GM18508 (cell line): ENCODE measurements at regions not wholly inside any gene's neighbourhood (a gene's known extent, or its start where the extent isn't known, plus 50 kb on each side); places are given as distances from the start of the nearest gene placed in this dataset.

Experiments used
- ATAC-seq: cut with Tn5 transposase; IDR thresholded peaks from one replicate; pipeline ENCODE4 v1.9.1; 2021; ENCODE audit warnings: moderate number of reproducible peaks; ENCODE audit not compliant: insufficient read depth, unreplicated experiment

GRCh38 chr6:156396068-156396771 lies 381.0 kb upstream of the ARID1B start:
- peak; percentile 43 for ATAC-seq

- no peak for ATAC-seq
Observed at GRCh38 chr6:156395276-156395675, 381.9 kb upstream of the ARID1B start.

DNA sequence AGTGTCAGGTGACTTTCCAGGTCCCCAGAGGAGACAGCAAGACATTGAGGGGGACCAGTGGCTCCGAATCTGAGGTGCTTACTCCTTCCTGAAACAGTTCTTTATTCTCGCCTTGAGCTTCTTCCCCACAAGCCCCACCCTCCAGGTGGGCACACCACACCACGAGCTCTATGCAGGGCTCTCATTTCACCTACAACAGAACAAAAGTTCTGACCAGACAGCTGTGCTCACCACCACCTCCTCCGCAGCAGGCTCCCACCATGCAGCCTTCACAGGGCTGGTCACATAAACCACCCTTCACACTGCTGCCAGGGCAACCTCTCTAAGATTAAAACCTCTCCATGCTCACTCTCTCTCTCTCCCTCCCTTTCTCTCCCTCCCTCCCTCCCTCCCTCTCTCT lies 384.5 kb upstream of the ARID1B start:
- no peak for ATAC-seq

DNA sequence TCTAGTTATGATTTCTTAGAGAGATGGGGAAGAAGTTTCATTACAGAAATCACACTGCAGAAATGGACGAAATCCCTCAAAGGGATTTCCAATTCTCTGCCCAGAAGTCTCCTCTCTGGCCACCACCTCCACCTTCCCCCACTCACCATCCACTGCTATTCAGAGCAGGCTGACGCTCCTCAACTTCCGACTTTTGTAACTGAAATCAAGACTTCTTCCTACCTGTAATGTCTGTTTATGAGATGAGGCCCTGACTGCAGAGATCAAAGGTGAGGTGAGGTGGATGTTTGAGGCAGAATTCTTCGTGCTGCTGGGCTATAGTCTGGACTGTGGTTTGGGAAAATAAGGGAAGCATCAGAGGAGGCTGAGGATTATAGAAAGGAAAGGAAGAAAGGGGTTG lies 385.2 kb upstream of the ARID1B start:
- no peak for ATAC-seq

- no peak for ATAC-seq
Observed at GRCh38 chr6:156391061-156391672, 386.0 kb upstream of the ARID1B start.

GRCh38 chr6:156390621-156391020 lies 386.6 kb upstream of the ARID1B start:
- ATAC-seq: no peak

DNA sequence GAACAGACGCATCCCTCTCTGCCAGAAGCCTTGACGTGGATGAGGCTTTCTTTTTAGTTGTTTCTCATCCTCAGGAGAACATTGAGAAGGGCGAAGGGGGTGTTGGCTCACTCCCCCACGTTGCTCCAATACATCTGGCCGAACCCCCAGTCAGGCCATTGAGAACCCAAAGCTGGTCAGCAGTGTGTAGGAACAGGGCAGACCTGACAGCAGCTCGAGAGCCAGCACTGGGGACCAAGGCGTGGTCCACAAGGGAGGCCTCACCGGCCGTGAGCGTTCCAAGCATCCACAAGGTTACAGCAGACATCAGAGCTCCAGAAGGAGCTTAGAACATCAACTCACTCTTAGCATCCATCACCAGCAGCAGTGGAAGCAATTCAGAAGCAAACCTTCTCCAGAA lies 387.9 kb upstream of the ARID1B start:
- ATAC-seq: no peak

DNA sequence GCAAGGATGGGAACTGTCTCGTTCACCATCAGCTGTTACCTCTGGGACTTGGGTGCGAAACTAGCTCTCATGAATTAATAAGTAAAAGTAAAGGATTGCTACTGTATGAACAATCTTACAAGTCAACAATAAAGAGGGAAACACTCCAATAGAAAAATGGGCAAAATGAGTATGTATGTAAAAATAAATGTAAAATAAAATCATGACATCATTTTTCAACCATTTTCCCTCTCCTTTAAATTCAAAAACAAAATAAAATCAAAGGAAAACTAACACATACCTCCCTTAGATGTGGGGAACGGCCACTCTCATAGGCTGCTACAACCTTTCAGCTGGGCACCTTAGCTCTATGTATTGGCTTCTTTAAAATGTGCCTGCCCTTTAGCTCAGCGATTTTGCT lies 389.7 kb upstream of the ARID1B start:
- no peak for ATAC-seq

- no peak for ATAC-seq
Observed at GRCh38 chr6:156383059-156383458, 394.1 kb upstream of the ARID1B start.

DNA sequence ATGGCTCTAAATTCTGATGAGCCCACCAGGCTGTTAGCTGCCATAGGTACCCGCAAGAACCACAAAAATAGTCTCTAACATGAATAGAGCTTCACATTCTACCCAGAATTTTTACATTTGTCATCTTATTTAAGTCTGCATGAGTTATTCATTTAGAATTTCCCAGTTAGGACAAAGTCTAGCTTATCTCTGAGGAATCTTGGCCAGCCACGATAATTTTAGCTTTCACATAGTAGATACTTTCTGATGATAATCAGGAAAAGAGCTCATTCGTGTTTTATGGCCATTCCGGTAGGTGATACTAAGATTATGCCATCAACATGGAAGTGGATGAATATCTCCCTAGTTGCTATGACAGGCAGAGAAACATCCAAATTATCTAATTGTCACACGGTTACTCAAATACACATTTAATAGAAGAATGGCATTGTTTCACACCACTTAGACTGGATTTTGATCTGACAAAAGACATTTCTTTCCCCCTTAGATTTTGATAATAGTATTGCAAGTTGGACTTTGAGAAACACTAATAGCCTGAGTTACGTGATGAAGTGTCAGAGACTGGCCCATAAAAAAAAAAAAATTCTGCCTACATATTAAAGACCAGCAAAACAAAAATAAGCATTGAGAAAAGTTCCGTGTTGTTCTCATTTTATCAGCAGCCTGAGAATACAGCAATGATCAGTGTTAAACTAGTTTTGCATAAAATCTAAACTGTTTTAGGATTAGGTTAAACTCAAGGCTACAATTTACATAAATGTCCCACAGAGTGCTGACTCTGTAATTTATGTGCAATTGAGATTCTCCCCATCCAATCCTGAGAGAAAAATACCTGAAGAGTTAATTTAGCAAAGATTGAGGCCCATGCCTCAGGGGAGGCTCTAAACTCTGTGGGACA lies 397.5 kb upstream of the ARID1B start:
- no peak for ATAC-seq

- ATAC-seq: no peak
Observed at GRCh38 chr6:156378853-156379252, 398.3 kb upstream of the ARID1B start.

DNA sequence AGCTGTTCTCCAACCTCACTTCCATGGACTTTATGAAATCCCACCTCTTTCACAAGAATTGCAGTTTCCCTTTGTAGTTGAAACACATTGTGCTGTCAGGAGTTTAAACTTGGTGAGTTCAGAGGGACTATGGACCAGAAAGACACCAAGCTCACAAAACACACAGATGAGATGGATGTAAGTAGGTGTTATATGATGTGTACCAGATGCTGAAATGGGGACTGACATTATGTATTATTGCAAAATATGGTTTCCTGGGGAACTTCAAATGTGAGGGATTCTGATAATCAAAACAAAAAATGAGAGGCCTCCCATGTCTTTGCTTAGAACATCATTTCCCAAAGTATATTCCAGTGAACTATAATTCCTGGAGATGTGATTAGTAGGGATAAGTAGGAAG lies 401.1 kb upstream of the ARID1B start:
- no peak for ATAC-seq

GRCh38 chr6:156359912-156360311 lies 417.3 kb upstream of the ARID1B start:
- no peak for ATAC-seq

- no peak for ATAC-seq
Observed at GRCh38 chr6:156352861-156353260, 424.3 kb upstream of the ARID1B start.

DNA sequence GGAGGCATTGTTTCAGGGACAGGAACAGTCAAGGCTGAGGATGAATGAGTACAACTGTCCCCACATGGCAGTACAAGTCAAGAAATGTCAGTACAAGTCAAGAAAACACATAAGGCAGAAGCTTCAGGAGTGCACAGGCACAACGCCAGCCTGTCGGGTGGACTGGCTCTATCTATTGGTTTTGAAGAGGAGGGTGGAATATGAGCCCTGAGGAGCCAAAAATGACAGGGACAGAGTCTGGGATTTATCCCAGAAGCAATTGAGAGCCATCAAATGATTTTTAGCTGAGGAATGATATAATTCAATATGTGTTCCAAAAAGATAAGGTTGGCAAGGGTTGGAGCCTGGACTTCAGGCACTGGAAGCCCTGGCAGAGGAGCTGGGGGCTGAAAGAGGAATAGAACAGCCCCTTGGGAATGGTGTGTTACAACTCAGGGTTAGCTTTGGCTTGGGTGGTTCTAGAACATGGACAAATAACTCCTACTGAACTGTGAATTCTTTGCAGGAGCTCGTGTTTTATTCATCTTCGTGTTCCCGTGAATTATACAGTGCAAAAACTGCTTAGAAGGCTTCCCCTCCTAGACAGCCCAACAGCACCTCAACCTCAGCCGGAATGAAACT lies 425.7 kb upstream of the ARID1B start:
- ATAC-seq: no peak

- ATAC-seq: no peak
Observed at GRCh38 chr6:156350337-156350736, 426.8 kb upstream of the ARID1B start.

DNA sequence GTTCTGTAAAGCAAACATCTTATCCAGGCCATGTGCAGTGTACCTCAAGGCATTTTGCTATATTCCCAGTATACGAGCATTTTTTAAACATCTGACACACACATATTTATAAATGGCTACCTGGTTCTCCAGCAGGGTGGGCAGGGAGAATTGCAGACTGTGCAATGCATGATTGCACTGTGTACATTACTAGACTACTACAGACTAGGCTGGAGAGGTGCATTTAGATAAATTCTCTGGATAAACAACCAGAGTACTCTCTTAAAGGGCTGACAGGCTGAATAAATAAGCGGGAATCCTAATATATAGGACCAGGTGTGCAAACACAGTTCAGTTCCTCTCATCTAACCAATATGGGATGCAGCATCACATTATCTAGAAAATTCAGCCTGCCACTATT lies 428.3 kb upstream of the ARID1B start:
- ATAC-seq: no peak

DNA sequence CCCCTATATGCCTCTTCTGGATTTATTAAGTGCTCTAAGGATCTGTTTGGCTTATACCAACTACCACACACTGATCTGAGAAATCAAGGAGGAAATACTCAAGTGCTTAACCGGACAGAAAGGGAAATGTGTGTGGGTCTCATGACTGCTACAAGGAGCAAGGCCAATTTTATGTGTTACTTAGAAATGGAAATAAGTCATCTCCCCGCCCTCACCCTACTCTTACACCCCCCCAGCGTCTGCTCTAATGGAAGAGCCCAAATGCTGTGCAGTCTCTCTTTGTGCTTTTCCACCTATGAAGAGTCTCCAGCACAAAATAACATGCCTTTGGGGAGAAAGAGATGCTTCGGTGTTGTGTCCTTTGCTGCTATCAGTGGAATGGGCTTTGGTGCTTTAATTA lies 428.8 kb upstream of the ARID1B start:
- no peak for ATAC-seq

- no peak for ATAC-seq
Observed at GRCh38 chr6:156347656-156348055, 429.5 kb upstream of the ARID1B start.

- no peak for ATAC-seq
Observed at GRCh38 chr6:156347246-156347645, 429.9 kb upstream of the ARID1B start.

DNA sequence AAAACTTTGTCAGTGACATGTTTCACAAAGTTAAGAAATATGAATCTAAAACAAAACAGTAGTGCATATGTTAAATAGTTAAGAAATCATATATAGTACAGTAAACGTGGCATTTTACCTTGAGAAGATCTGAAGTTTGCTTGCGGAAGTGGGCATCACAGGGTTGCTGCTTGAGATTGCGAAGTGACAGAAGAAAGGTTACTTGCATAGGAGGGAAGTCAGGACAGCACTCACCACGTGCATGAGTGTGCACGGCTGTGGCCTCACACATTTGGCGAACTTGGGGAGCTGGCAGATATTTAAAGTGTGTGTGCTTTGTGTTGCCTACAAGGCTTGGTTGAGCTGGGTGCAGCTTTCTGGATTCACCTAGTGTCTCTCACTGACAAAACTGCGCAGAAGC lies 431.5 kb upstream of the ARID1B start:
- ATAC-seq: no peak
